HK-2 (cell line): ENCODE measurements at regions not wholly inside any gene's neighbourhood (a gene's known extent, or its start where the extent isn't known, plus 50 kb on each side); places are given as distances from the start of the nearest gene placed in this dataset.

ENCODE experiments used
- DNase-seq: peaks from one replicate; pipeline ENCODE4 v3.0.0-alpha.2; 2018; ENCODE audit not compliant: unreplicated experiment

GRCh38 chr2:139949242-139949972 lies 1169.2 kb upstream of the NXPH2 start:
- DNase-seq = no peak

- DNase-seq = no peak
Observed at GRCh38 chr2:139946690-139947089, 1166.5 kb upstream of the NXPH2 start.

- DNase-seq = no peak
Observed at GRCh38 chr2:139940686-139941085, 1160.5 kb upstream of the NXPH2 start.

- DNase-seq = no peak
Observed at GRCh38 chr2:139925903-139926302, 1145.7 kb upstream of the NXPH2 start.

GRCh38 chr2:139924070-139924469 lies 1143.9 kb upstream of the NXPH2 start:
- DNase-seq = no peak

- DNase-seq = no peak
Observed at GRCh38 chr2:139918982-139919381, 1138.8 kb upstream of the NXPH2 start.

GRCh38 chr2:139917690-139918384 lies 1137.6 kb upstream of the NXPH2 start:
- DNase-seq = no peak

GRCh38 chr2:139916822-139917221 lies 1136.6 kb upstream of the NXPH2 start:
- no peak for DNase-seq

- DNase-seq = no peak
Observed at GRCh38 chr2:139911160-139911559, 1131.0 kb upstream of the NXPH2 start.

- no peak for DNase-seq
Observed at GRCh38 chr2:139909136-139909535, 1128.9 kb upstream of the NXPH2 start.

GRCh38 chr2:139905624-139906023 lies 1125.4 kb upstream of the NXPH2 start:
- DNase-seq = no peak

- no peak for DNase-seq
Observed at GRCh38 chr2:139891636-139892035, 1111.4 kb upstream of the NXPH2 start.

- no peak for DNase-seq
Observed at GRCh38 chr2:139885921-139886498, 1105.8 kb upstream of the NXPH2 start.

- DNase-seq = no peak
Observed at GRCh38 chr2:139876964-139877363, 1096.8 kb upstream of the NXPH2 start.

GRCh38 chr2:139876321-139876720 lies 1096.1 kb upstream of the NXPH2 start:
- DNase-seq = no peak

- DNase-seq = no peak
Observed at GRCh38 chr2:139872503-139872902, 1092.3 kb upstream of the NXPH2 start.

- no peak for DNase-seq
Observed at GRCh38 chr2:139872032-139872431, 1091.8 kb upstream of the NXPH2 start.

- DNase-seq = no peak
Observed at GRCh38 chr2:139867601-139868226, 1087.5 kb upstream of the NXPH2 start.

- DNase-seq = no peak
Observed at GRCh38 chr2:139864821-139865302, 1084.7 kb upstream of the NXPH2 start.

GRCh38 chr2:139854769-139855483 lies 1074.7 kb upstream of the NXPH2 start:
- DNase-seq = no peak

GRCh38 chr2:139850254-139850890 lies 1070.2 kb upstream of the NXPH2 start:
- DNase-seq = no peak
